ENCODE measurements at regions not wholly inside any gene's neighbourhood (a gene's known extent, or its start where the extent isn't known, plus 50 kb on each side); places are given as distances from the start of the nearest gene placed in this dataset.
"Not testable (repeated sequence)": the region's sequence is repeated elsewhere in the genome, so short reads cannot be mapped to it uniquely, and the experiment has no call there.

GRCh38 chr1:228796945-228797344, 61.7 kb downstream of the RHOU start:
- not testable (repeated sequence) for DNase-seq (ENCODE audit: low read depth)

GRCh38 chr1:228798035-228798434, 62.8 kb downstream of the RHOU start:
- DNase-seq (ENCODE audit: low read depth) = no peak

GRCh38 chr1:228798548-228798947, 63.3 kb downstream of the RHOU start:
- DNase-seq (ENCODE audit: low read depth) = no peak

- DNase-seq (ENCODE audit: low read depth) = no peak
Observed at GRCh38 chr1:228799924-228800323, 64.6 kb downstream of the RHOU start.

- DNase-seq (ENCODE audit: low read depth) = no peak
Observed at GRCh38 chr1:228801068-228801467, 65.8 kb downstream of the RHOU start.

- no peak for DNase-seq (ENCODE audit: low read depth)
Observed at GRCh38 chr1:228802386-228803220, 67.3 kb downstream of the RHOU start.

- no peak for DNase-seq (ENCODE audit: low read depth)
Observed at GRCh38 chr1:228803421-228803820, 68.1 kb downstream of the RHOU start.

- no peak for DNase-seq (ENCODE audit: low read depth)
Observed at GRCh38 chr1:228804173-228804572, 68.9 kb downstream of the RHOU start.

- DNase-seq (ENCODE audit: low read depth) = no peak
Observed at GRCh38 chr1:228804640-228805413, 69.5 kb downstream of the RHOU start.

- DNase-seq (ENCODE audit: low read depth) = no peak
Observed at GRCh38 chr1:228807904-228808605, 72.8 kb downstream of the RHOU start.

GRCh38 chr1:228809621-228810394, 74.5 kb downstream of the RHOU start:
- no peak for DNase-seq (ENCODE audit: low read depth)

GRCh38 chr1:228810395-228810758, 75.1 kb downstream of the RHOU start:
- DNase-seq (ENCODE audit: low read depth) = no peak

GRCh38 chr1:228810878-228811711, 75.8 kb downstream of the RHOU start:
- DNase-seq (ENCODE audit: low read depth) = no peak

GRCh38 chr1:228811712-228812305, 76.5 kb downstream of the RHOU start:
- DNase-seq (ENCODE audit: low read depth) = no peak

GRCh38 chr1:228812961-228813360, 77.7 kb downstream of the RHOU start:
- DNase-seq (ENCODE audit: low read depth) = no peak

- DNase-seq (ENCODE audit: low read depth) = no peak
Observed at GRCh38 chr1:228814176-228814575, 78.9 kb downstream of the RHOU start.

GRCh38 chr1:228818296-228818695, 83.0 kb downstream of the RHOU start:
- no peak for DNase-seq (ENCODE audit: low read depth)

- DNase-seq (ENCODE audit: low read depth) = no peak
Observed at GRCh38 chr1:228818928-228819630, 83.8 kb downstream of the RHOU start.

- no peak for DNase-seq (ENCODE audit: low read depth)
Observed at GRCh38 chr1:228821252-228821651, 86.0 kb downstream of the RHOU start.

GRCh38 chr1:228823200-228823599, 87.9 kb downstream of the RHOU start:
- DNase-seq (ENCODE audit: low read depth) = no peak
